ENCODE measurements at regions not wholly inside any gene's neighbourhood (a gene's known extent, or its start where the extent isn't known, plus 50 kb on each side); places are given as distances from the start of the nearest gene placed in this dataset.

DNA sequence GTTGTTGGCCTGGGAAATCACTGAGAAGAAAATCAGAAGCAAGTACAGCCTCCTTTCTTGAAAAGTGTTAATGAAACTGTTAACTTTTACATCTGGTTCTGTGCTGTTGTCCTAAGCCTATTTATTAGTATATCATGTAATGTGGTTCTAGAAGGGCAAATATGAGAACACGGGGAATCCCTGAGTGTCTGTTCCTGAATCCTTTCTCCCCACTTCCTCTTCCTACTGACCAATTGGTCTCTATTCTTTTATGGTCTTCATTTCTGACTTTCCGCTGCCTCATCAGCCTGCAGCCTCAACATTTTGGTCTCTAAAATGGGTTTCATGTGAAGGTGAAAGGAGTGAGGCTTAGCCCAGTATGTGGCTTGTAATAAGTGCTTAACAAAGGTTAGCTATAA lies 159.9 kb upstream of the MAMLD1 start:
- H3K4me1 ChIP-seq (ENCODE audit: insufficient read depth, low read length): peaks cover 37% of the 10 kb centered on the region
- no peak for ATAC-seq
- H3K36me3 ChIP-seq (ENCODE audit: low read depth, low read length): no peaks in the 10 kb centered on the region
- BruUV-seq (replicated peaks): no TSS peak
- H3K9ac ChIP-seq (ENCODE audit: low read length): no peak overlapping the region
- no peak overlapping the region for H3K4me2 ChIP-seq (ENCODE audit: low read length)
- H3K9me2 ChIP-seq (replicated peaks; ENCODE audit: low read length): no peaks in the 10 kb centered on the region
- H3K27ac ChIP-seq (ENCODE audit: low read length): no peak overlapping the region
- H3K9me3 ChIP-seq (ENCODE audit: low read length): no peaks in the 10 kb centered on the region
- H3F3A ChIP-seq (ENCODE audit: low read length, unreplicated experiment): no peaks in the 10 kb centered on the region
- intact Hi-C loops (cut with micrococcal nuclease): loop anchor here (5.0 kb wide), 3 partner anchors 159 to 241 kb away; partner anchors contain the start of gene MAMLD1
- no peak overlapping the region for H3K4me3 ChIP-seq (ENCODE audit: low read length)
- no peaks in the 10 kb centered on the region for H3K27me3 ChIP-seq (ENCODE audit: low read length)
- ChIA-PET POLR2A (ENCODE audit: unreplicated experiment) (no interaction called here), CTCF (no interaction called here)
- DNase-seq: no peak
- TF ChIP-seq EZH2 (IDR thresholded peaks at IDR 0.05; ENCODE audit: low read length, unreplicated experiment) (no peak), EZH2phosphoT487 (IDR thresholded peaks at IDR 0.05; ENCODE audit: borderline replicate concordance, low read length) (no peak), CTCF (conservative IDR thresholded peaks at IDR 0.05; ENCODE audit: low read depth, low read length) (no peak)
- no peak overlapping the region for H2AFZ ChIP-seq (ENCODE audit: low read length)
- H4K20me1 ChIP-seq (ENCODE audit: low read length): no peaks in the 10 kb centered on the region
- H3K79me2 ChIP-seq (ENCODE audit: low read length): no peaks in the 10 kb centered on the region

DNA sequence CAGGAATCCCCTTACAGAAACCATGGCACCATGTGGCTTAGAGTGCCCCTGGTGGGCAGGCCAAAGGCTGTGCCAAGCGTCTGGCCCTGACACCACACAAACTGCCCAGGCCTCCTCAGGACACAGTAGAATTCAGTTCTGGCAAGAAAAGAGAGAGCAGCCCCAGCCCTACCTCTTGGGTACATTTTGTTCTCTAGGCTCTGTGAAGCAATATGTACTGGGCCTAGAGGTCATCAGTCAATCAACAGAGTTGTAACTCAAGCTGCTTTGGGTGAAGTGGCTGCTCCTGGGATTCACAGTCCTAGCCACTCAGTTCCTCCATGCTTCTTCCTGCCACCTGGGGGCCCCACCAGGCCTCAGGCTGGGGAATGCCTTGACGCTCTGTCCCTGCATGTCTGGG lies 158.1 kb upstream of the MAMLD1 start:
- Histone ChIP-seq H2AFZ (ENCODE audit: low read length) (no peak overlapping the region), H3F3A (ENCODE audit: low read length, unreplicated experiment) (no peaks in the 10 kb centered on the region), H3K9ac (ENCODE audit: low read length) (no peak overlapping the region), H3K9me3 (ENCODE audit: low read length) (no peaks in the 10 kb centered on the region), H3K4me2 (ENCODE audit: low read length) (no peak overlapping the region), H3K9me2 (replicated peaks; ENCODE audit: low read length) (no peaks in the 10 kb centered on the region), H4K20me1 (ENCODE audit: low read length) (no peaks in the 10 kb centered on the region), H3K4me3 (ENCODE audit: low read length) (no peak overlapping the region), H3K27ac (ENCODE audit: low read length) (no peak overlapping the region), H3K27me3 (ENCODE audit: low read length) (no peaks in the 10 kb centered on the region), H3K4me1 (ENCODE audit: insufficient read depth, low read length) (peaks cover 21% of the 10 kb centered on the region), H3K36me3 (ENCODE audit: low read depth, low read length) (no peaks in the 10 kb centered on the region), H3K79me2 (ENCODE audit: low read length) (no peaks in the 10 kb centered on the region)
- ChIA-PET CTCF (interaction anchor here (0.6 kb wide), 1 partner anchor 365 kb away, joined by 10 read pairs; no protein-coding TSS in a partner anchor), POLR2A (ENCODE audit: unreplicated experiment) (no interaction called here)
- ATAC-seq (no peak), DNase-seq (no peak)
- no TSS peak for BruUV-seq (replicated peaks)
- intact Hi-C loops (cut with micrococcal nuclease): no loop called here
- TF ChIP-seq CTCF (conservative IDR thresholded peaks at IDR 0.05; ENCODE audit: low read depth, low read length): peak; percentile 34; the same call in 1 of the 2 replicates
- no peak for TF ChIP-seq EZH2phosphoT487 (IDR thresholded peaks at IDR 0.05; ENCODE audit: borderline replicate concordance, low read length)

DNA sequence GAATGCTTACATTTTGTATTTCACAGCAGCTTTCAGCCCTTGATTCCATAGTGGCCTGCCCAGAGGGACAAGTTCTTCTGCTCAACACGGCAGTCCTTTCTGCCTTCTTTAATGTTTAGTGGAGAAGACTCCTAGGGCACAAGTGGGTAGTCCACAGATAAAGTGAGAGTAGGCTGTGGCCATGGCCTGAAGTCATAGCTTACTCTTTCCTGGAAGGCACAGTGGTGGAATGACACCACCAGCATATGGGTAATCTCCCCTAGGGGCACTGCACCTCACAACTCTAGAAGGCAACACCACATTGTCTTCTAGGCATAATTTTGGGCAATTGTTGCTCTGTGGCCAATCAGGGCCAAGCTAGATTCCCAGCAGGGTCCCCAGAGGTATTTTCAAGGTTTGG lies 155.4 kb upstream of the MAMLD1 start:
- no peak for DNase-seq
- ATAC-seq: no peak
- Histone ChIP-seq H3K4me2 (ENCODE audit: low read length) (no peak overlapping the region), H2AFZ (ENCODE audit: low read length) (no peak overlapping the region), H3K36me3 (ENCODE audit: low read depth, low read length) (no peaks in the 10 kb centered on the region), H3K9me3 (ENCODE audit: low read length) (no peaks in the 10 kb centered on the region), H3K27ac (ENCODE audit: low read length) (no peak overlapping the region), H3F3A (ENCODE audit: low read length, unreplicated experiment) (no peaks in the 10 kb centered on the region), H3K79me2 (ENCODE audit: low read length) (no peaks in the 10 kb centered on the region), H3K27me3 (ENCODE audit: low read length) (no peaks in the 10 kb centered on the region), H3K9ac (ENCODE audit: low read length) (no peak overlapping the region), H4K20me1 (ENCODE audit: low read length) (no peaks in the 10 kb centered on the region), H3K9me2 (replicated peaks; ENCODE audit: low read length) (no peaks in the 10 kb centered on the region), H3K4me3 (ENCODE audit: low read length) (no peak overlapping the region), H3K4me1 (ENCODE audit: insufficient read depth, low read length) (peaks cover 8% of the 10 kb centered on the region; the same call in 1 of the 2 replicates)
- ChIA-PET CTCF (no interaction called here), POLR2A (ENCODE audit: unreplicated experiment) (no interaction called here)
- no TSS peak for BruUV-seq (replicated peaks)
- intact Hi-C loops (cut with micrococcal nuclease): no loop called here
- TF ChIP-seq EZH2phosphoT487 (IDR thresholded peaks at IDR 0.05; ENCODE audit: borderline replicate concordance, low read length): no peak
- TF ChIP-seq EZH2 (IDR thresholded peaks at IDR 0.05; ENCODE audit: low read length, unreplicated experiment): no peak
- TF ChIP-seq CTCF (conservative IDR thresholded peaks at IDR 0.05; ENCODE audit: low read depth, low read length): no peak

Measured in PC-3 (cell line).